IMR-90 (cell line): ENCODE measurements at regions not wholly inside any gene's neighbourhood (a gene's known extent, or its start where the extent isn't known, plus 50 kb on each side); places are given as distances from the start of the nearest gene placed in this dataset.

Experiments used
- ATAC-seq: fragments of 200-7000 bp; cut with Tn5 transposase; 2 replicates; pipeline ENCODE4 v1.9.1; 2020; ENCODE audit warnings: low read depth, mild to moderate bottlenecking, moderate library complexity
- BruUV-seq: library from RNA; stranded (reverse); fragments of 400-500 nt; replicated peaks from 2 replicates; lab custom pipeline; 2021; lab: Mats Ljungman, UMichigan
- CTCF ChIA-PET: fragments of 300-600 bp; formaldehyde crosslinking; extraction: SDS; loops from one replicate; lab custom pipeline; 2021; ENCODE audit warnings: antibody characterized with exemption; lab: Yijun Ruan, JAX
- POLR2A ChIA-PET: fragments of 300-600 bp; sonication (Branson Sonifier 250); formaldehyde crosslinking; loops from one replicate; lab custom pipeline; 2022; ENCODE audit warnings: antibody characterized with exemption; ENCODE audit not compliant: unreplicated experiment; lab: Charles Lee
- DNase-seq: peaks from one replicate; pipeline ENCODE4 v3.0.0; 2013
- H2AFZ ChIP-seq: replicated peaks from 2 replicates; pipeline ENCODE3; 2013; ENCODE audit warnings: low read length, mild to moderate bottlenecking; ENCODE audit not compliant: poor library complexity
- H2AK5ac ChIP-seq: 2 replicates; pipeline ENCODE4 v1.6.1; 2013; ENCODE audit warnings: low read depth, low read length, inconsistent platforms
- H2AK9ac ChIP-seq: replicated peaks from 2 replicates; pipeline ENCODE3; 2013; ENCODE audit warnings: mild to moderate bottlenecking, low read depth, low read length, moderate library complexity; ENCODE audit not compliant: poor library complexity
- H2BK120ac ChIP-seq: 2 replicates; pipeline ENCODE4 v1.6.1; 2013; ENCODE audit warnings: low read depth, low read length, inconsistent platforms
- H2BK15ac ChIP-seq: 3 replicates; pipeline ENCODE4 v1.6.1; 2013; ENCODE audit warnings: low read depth, low read length, inconsistent platforms
- H2BK20ac ChIP-seq: 2 replicates; pipeline ENCODE4 v1.6.1; 2013; ENCODE audit warnings: low read depth, mild to moderate bottlenecking, inconsistent platforms, low read length, moderate library complexity
- H2BK5ac ChIP-seq: 2 replicates; pipeline ENCODE4 v1.6.1; 2013; ENCODE audit warnings: mild to moderate bottlenecking, low read depth, low read length, inconsistent platforms; ENCODE audit not compliant: poor library complexity, severe bottlenecking
- H3K14ac ChIP-seq: replicated peaks from 2 replicates; pipeline ENCODE4 v1.6.1; 2013; ENCODE audit warnings: low read depth, low read length, inconsistent platforms
- H3K18ac ChIP-seq: 2 replicates; pipeline ENCODE4 v1.6.1; 2013; ENCODE audit warnings: low read depth, low read length, control low read depth
- H3K23ac ChIP-seq: 2 replicates; pipeline ENCODE4 v1.6.1; 2013; ENCODE audit warnings: low read depth, low read length, inconsistent platforms
- H3K27ac ChIP-seq: 2 replicates; pipeline ENCODE4 v1.5.1; 2013; ENCODE audit warnings: mild to moderate bottlenecking, control low read depth, low read length; ENCODE audit not compliant: insufficient read depth
- H3K27me3 ChIP-seq: 2 replicates; pipeline ENCODE4 v1.6.1; 2013; ENCODE audit warnings: low read length; ENCODE audit not compliant: control insufficient read depth, insufficient read depth
- H3K36me3 ChIP-seq: 2 replicates; pipeline ENCODE4 v1.6.1; 2013; ENCODE audit warnings: low read length, mixed read lengths; ENCODE audit not compliant: control insufficient read depth, insufficient read depth
- H3K4ac ChIP-seq: 2 replicates; pipeline ENCODE4 v1.6.1; 2013; ENCODE audit warnings: low read depth, low read length, inconsistent platforms
- H3K4me1 ChIP-seq: 2 replicates; pipeline ENCODE4 v1.6.1; 2013; ENCODE audit warnings: low read length, mixed read lengths; ENCODE audit not compliant: control insufficient read depth, insufficient read depth
- H3K4me2 ChIP-seq: 2 replicates; pipeline ENCODE4 v1.6.1; 2013; ENCODE audit warnings: low read depth, mild to moderate bottlenecking, control low read depth, low read length, moderate library complexity
- H3K4me3 ChIP-seq: 2 replicates; pipeline ENCODE4 v1.5.1; 2013; ENCODE audit warnings: low read depth, mild to moderate bottlenecking, control low read depth, low read length, moderate library complexity; ENCODE audit not compliant: insufficient read depth
- H3K56ac ChIP-seq: 2 replicates; pipeline ENCODE4 v1.6.1; 2013; ENCODE audit warnings: low read length, inconsistent platforms; ENCODE audit not compliant: insufficient read depth; ENCODE audit errors: extremely low read depth
- H3K79me1 ChIP-seq, 2 experiments: 2 replicates each; pipeline ENCODE4 v1.6.1; 2013; ENCODE audit warnings: low read length in 2 of 2, inconsistent platforms in 1 of 2, low read depth in 1 of 2
- H3K9ac ChIP-seq: 2 replicates; pipeline ENCODE4 v1.6.1; 2013; ENCODE audit warnings: low read depth, low read length, control low read depth
- H3K9me1 ChIP-seq: 2 replicates; pipeline ENCODE4 v1.6.1; 2013; ENCODE audit warnings: low read length, inconsistent platforms; ENCODE audit not compliant: insufficient read depth
- H3K9me3 ChIP-seq: 2 replicates; pipeline ENCODE4 v1.6.1; 2013; ENCODE audit warnings: low read length; ENCODE audit not compliant: control insufficient read depth, insufficient read depth
- H4K20me1 ChIP-seq: 2 replicates; pipeline ENCODE4 v1.6.1; 2013; ENCODE audit warnings: low read length, inconsistent platforms; ENCODE audit not compliant: insufficient read depth
- H4K5ac ChIP-seq: 2 replicates; pipeline ENCODE4 v1.6.1; 2013; ENCODE audit warnings: mild to moderate bottlenecking, low read depth, low read length, control low read depth
- H4K8ac ChIP-seq, 2 experiments: 2 replicates each; pipeline ENCODE4 v1.6.1; 2013; ENCODE audit warnings: low read depth in 2 of 2, low read length in 2 of 2, control low read depth in 1 of 2, inconsistent platforms in 1 of 2
- H4K91ac ChIP-seq: 2 replicates; pipeline ENCODE4 v1.6.1; 2013; ENCODE audit warnings: low read depth, low read length, inconsistent platforms; ENCODE audit not compliant: insufficient read depth
- CEBPB ChIP-seq: IDR thresholded peaks from 2 replicates; pipeline ENCODE4 v1.6.1; 2012; ENCODE audit warnings: low read depth, low read length, improper control_type of control experiment
- MXI1 ChIP-seq: IDR thresholded peaks from 2 replicates; pipeline ENCODE4 v1.6.1; 2012; ENCODE audit warnings: low read depth, mild to moderate bottlenecking, low read length, moderate library complexity, borderline replicate concordance
- SMC3 ChIP-seq: fragments of 150-350 bp; IDR thresholded peaks from 2 replicates; pipeline ENCODE4 v1.6.1; 2016; ENCODE audit warnings: low read depth, mild to moderate bottlenecking, antibody characterized with exemption, low read length, moderate library complexity
- WGBS, 2 experiments: methylation state at CpG; one replicate each; pipeline versions ENCODE4 v1.1.5 to v1.1.7; 2013; ENCODE audit warnings: missing lambda C conversion rate in 2 of 2; ENCODE audit not compliant: insufficient read length in 1 of 2; ENCODE audit errors: extremely low coverage in 2 of 2; 5-methylcytosine and 5-hydroxymethylcytosine counted together
- dilution Hi-C: fragments of 300-500 bp; cut with HindIII; formaldehyde crosslinking; loops from one replicate; pipeline ENCODE4 v1.14.3; 2018; ENCODE audit warnings: low sequenced_read_pairs; ENCODE audit not compliant: unreplicated experiment
- in situ Hi-C: fragments of 300-500 bp; cut with MboI; formaldehyde crosslinking; loops from 3 replicates; pipeline ENCODE4 v1.14.3; 2019; ENCODE audit warnings: low sequenced_read_pairs, inconsistent platforms, mixed read lengths
- intact Hi-C: fragments of 100-400 bp; cut with micrococcal nuclease; formaldehyde crosslinking; loops from 2 replicates; pipeline ENCODE4 v1.10.0; 2022
- TF ChIP-seq, protein P1 (sequence below): fragments of 150-350 bp; IDR thresholded peaks from 2 replicates; pipeline ENCODE4 v1.6.1; 2017; ENCODE audit warnings: mild to moderate bottlenecking, antibody characterized with exemption, low read length, low read depth

DNA sequence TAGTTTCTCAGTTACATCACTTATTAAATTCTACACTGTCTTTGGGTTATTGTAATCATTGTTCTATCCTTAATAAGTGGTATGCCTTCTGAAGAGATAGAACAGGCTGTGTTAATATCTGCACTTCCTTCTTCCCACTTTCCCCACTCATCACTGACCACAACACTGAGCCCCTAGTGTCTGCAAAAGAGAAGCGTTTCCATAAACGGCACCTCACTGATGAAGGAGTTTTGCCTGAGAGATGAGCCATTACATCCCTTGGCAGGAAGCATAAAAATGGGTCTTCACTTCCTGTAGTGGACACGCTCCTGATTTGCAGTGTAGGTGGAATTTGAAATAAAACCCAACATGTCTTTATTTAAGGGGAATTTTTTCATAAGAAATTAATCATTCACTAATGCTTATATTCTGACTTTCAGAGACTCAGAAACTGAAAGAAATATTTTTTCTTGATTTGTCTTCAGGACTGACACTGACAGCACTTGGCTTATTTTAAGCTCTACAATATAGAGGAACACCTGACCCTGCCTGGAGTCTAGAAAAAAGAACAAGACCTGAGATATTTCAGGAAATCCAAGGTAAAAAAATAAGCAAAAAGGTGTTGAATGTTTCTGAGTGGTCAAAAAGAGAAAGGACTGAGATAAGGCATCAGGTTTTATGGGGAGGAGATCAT lies 275.3 kb downstream of the RAD51AP2 start:
- Histone ChIP-seq H3K4me1 (no peaks in the 10 kb centered on the region), H3K56ac (no peak overlapping the region), H2AK5ac (no peak overlapping the region), H2BK20ac (no peak overlapping the region), H2AK9ac (no peak overlapping the region), H3K9me1 (no peaks in the 10 kb centered on the region), H3K4ac (no peak overlapping the region), H4K20me1 (no peaks in the 10 kb centered on the region), H2BK15ac (no peak overlapping the region), H4K8ac (no peak overlapping the region), H3K4me3 (no peak overlapping the region), H3K14ac (no peak overlapping the region), H3K27me3 (no peaks in the 10 kb centered on the region), H2BK5ac (no peak overlapping the region), H3K9ac (no peak overlapping the region), H3K18ac (no peak overlapping the region), H3K27ac (no peak overlapping the region), H3K23ac (no peak overlapping the region), H3K4me2 (no peak overlapping the region), H3K36me3 (no peaks in the 10 kb centered on the region), H4K5ac (no peak overlapping the region), H3K79me1 (no peaks in the 10 kb centered on the region), H3K9me3 (no peaks in the 10 kb centered on the region), H2AFZ (no peak overlapping the region), H2BK120ac (no peak overlapping the region), H4K91ac (no peak overlapping the region)
- intact Hi-C loops, result no loop called here
- POLR2A ChIA-PET, result no interaction called here
- TF ChIP-seq, protein P1, sequence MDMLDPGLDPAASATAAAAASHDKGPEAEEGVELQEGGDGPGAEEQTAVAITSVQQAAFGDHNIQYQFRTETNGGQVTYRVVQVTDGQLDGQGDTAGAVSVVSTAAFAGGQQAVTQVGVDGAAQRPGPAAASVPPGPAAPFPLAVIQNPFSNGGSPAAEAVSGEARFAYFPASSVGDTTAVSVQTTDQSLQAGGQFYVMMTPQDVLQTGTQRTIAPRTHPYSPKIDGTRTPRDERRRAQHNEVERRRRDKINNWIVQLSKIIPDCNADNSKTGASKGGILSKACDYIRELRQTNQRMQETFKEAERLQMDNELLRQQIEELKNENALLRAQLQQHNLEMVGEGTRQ, result no peak
- TF ChIP-seq MXI1, result no peak
- TF ChIP-seq CEBPB, result no peak
- no peak for TF ChIP-seq SMC3
- CTCF ChIA-PET, result interaction anchor here (0.5 kb wide), 1 partner anchor 15 kb away, joined by 5 read pairs; no protein-coding TSS in a partner anchor
- in situ Hi-C loops, result no loop called here
- no peak for DNase-seq
- WGBS, 2 experiments, result no CpG with 5 or more reads among the region's 3 CpGs
- no peak for ATAC-seq
- no TSS peak for BruUV-seq
- dilution Hi-C loops, result no loop called here
